ENCODE measurements at regions not wholly inside any gene's neighbourhood (a gene's known extent, or its start where the extent isn't known, plus 50 kb on each side); places are given as distances from the start of the nearest gene placed in this dataset.

GRCh38 chr1:209356976-209357377 is 226.5 kb upstream of the CAMK1G start:
- TF ChIP-seq CTCF (IDR thresholded peaks at IDR 0.05; ENCODE audit: insufficient read depth, low read depth, low read length) (no peak), EZH2 (IDR thresholded peaks at IDR 0.05; ENCODE audit: insufficient read depth, low read length) (no peak)
